ENCODE measurements at regions not wholly inside any gene's neighbourhood (a gene's known extent, or its start where the extent isn't known, plus 50 kb on each side); places are given as distances from the start of the nearest gene placed in this dataset.

GRCh38 chr4:164508097-164508496 is 245.8 kb upstream of the SMIM31 start:
- TF ChIP-seq, protein P1, sequence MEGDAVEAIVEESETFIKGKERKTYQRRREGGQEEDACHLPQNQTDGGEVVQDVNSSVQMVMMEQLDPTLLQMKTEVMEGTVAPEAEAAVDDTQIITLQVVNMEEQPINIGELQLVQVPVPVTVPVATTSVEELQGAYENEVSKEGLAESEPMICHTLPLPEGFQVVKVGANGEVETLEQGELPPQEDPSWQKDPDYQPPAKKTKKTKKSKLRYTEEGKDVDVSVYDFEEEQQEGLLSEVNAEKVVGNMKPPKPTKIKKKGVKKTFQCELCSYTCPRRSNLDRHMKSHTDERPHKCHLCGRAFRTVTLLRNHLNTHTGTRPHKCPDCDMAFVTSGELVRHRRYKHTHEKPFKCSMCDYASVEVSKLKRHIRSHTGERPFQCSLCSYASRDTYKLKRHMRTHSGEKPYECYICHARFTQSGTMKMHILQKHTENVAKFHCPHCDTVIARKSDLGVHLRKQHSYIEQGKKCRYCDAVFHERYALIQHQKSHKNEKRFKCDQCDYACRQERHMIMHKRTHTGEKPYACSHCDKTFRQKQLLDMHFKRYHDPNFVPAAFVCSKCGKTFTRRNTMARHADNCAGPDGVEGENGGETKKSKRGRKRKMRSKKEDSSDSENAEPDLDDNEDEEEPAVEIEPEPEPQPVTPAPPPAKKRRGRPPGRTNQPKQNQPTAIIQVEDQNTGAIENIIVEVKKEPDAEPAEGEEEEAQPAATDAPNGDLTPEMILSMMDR (IDR thresholded peaks at IDR 0.05) = no peak
- TF ChIP-seq POLR2AphosphoS2 (conservative IDR thresholded peaks at IDR 0.05; ENCODE audit: low read length) = no peak
- TF ChIP-seq POLR2A (IDR thresholded peaks at IDR 0.05; ENCODE audit: low read length) = no peak
- TF ChIP-seq EP300 (IDR thresholded peaks at IDR 0.05) = no peak
- TF ChIP-seq HDAC2 (IDR thresholded peaks at IDR 0.05) = no peak
- TF ChIP-seq CEBPB (IDR thresholded peaks at IDR 0.05) = no peak
- no peak for TF ChIP-seq MYC (IDR thresholded peaks at IDR 0.05; ENCODE audit: borderline replicate concordance, low read length)
- TF ChIP-seq SMC3 (IDR thresholded peaks at IDR 0.05) = no peak
- no peak for TF ChIP-seq HOXB5 (CRISPR knock-in tag; IDR thresholded peaks at IDR 0.05)

All from A549 (cell line).